NCI-H345 treated with DMSO at 0.1 percent for 48 hours (cell line): ENCODE measurements at regions not wholly inside any gene's neighbourhood (a gene's known extent, or its start where the extent isn't known, plus 50 kb on each side); places are given as distances from the start of the nearest gene placed in this dataset.
"Not testable (repeated sequence)": the region's sequence is repeated elsewhere in the genome, so short reads cannot be mapped to it uniquely, and the experiment has no call there.

Experiments
- DNase-seq: peaks from one replicate; lab custom pipeline; 2025; ENCODE audit not compliant: unreplicated experiment; lab: John Stamatoyannopoulos, UW

GRCh38 chr10:80855348-80855971, 317.8 kb downstream of the SH2D4B start:
- no peak for DNase-seq

- DNase-seq = no peak
Observed at GRCh38 chr10:80856186-80856585, 318.5 kb downstream of the SH2D4B start.

DNA sequence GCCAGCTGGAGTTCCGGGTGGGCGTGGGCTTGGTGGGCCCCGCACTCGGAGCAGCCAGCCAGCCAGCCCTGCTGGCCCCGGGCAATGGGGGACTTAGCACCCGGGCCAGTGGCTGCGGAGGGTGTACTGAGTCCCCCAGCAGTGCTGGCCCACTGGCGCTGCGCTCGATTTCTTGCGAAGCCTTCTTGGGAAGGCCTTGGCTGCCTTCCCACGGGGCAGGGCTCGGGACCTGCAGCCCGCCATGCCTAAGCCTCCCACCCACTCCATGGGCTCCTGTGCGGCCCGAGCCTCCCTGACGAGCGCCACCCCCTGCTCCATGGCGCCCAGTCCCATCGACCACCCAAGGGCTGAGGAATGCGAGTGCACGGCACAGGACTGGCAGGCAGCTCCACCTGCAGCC, 321.6 kb downstream of the SH2D4B start:
- not testable (repeated sequence) for DNase-seq

DNA sequence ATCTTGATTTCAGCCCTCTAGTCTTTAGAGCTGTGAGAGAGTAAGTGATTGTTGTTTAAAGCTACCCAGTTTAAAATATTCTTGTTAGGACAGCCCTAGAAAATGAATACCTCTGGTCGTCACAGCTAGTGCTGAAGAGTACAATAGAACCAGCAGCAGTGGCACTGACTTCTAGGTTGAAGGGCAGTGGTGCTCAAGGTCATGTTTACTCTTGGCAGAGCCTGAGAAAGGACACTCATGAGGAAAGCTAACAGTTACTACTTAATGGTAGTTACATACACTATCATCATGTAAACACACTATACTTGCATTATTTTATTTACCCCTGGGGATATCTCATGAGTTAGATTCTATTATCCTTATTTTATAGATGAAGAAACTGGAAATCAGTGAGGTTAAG, 323.0 kb downstream of the SH2D4B start:
- no peak for DNase-seq

DNA sequence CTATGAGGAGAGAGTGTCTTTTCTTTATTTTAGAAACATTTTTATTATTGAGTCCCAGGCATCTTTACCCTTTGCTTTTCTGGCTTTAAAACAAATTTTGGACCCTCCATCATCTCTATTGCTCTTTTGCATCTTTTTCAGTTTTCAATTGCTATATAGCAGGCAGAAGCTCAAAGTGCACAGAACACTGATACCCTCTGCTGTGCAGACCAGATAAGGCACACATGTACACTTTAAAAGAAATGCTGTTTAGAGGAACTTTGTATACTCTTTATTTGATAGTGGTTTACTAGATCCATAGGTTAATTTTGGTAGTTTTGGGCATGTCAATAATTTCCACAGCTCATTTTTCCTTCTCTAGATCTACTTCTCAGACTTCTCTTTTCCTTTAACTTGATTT, 324.2 kb downstream of the SH2D4B start:
- DNase-seq = no peak

GRCh38 chr10:80870282-80870681, 332.6 kb downstream of the SH2D4B start:
- no peak for DNase-seq

- DNase-seq = no peak
Observed at GRCh38 chr10:80871083-80871482, 333.4 kb downstream of the SH2D4B start.

GRCh38 chr10:80878330-80878729, 340.6 kb downstream of the SH2D4B start:
- no peak for DNase-seq

DNA sequence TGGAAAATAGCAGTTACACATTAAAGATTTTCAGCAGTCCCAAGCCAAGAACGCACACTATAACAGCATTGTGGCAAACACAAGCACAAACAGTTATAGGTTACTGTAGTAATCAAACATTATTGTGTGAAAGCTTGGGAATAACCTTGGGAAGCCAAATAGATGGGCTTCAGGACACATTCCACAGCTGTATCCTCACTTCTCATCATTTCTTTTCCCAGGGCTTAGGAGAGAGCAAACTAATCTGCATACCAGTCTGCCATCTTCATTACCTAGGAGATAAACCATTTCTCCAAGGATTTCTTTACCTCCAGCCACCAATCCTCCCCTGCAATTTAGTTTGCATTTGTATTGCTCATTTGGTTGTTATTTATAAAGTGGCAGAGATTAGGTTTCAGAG, 352.4 kb downstream of the SH2D4B start:
- DNase-seq = no peak

- DNase-seq = no peak
Observed at GRCh38 chr10:80893256-80893655, 355.6 kb downstream of the SH2D4B start.

DNA sequence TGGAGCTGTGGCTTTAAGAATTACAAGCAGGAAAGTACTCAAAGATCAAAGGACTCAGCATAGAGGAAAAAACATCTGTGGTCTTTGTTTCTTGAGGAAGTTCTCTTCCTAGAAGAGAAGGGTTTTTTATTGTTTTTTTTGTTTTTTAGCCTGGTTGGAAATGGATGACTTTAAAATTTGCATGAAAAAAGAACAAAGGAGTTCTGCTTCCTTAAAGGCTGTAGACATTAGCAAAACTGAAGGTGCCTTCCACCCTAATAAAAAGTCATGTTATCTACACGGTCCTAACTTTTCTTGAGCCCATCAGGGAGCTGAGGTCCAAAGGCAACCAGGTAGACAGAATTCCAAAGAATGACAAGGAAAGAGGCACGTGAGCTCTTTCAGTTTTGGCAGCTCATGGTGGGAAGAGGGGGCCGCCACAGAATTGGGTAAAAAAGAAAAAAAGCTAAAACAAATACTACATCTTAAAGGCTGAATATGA, 356.6 kb downstream of the SH2D4B start:
- DNase-seq = no peak

DNA sequence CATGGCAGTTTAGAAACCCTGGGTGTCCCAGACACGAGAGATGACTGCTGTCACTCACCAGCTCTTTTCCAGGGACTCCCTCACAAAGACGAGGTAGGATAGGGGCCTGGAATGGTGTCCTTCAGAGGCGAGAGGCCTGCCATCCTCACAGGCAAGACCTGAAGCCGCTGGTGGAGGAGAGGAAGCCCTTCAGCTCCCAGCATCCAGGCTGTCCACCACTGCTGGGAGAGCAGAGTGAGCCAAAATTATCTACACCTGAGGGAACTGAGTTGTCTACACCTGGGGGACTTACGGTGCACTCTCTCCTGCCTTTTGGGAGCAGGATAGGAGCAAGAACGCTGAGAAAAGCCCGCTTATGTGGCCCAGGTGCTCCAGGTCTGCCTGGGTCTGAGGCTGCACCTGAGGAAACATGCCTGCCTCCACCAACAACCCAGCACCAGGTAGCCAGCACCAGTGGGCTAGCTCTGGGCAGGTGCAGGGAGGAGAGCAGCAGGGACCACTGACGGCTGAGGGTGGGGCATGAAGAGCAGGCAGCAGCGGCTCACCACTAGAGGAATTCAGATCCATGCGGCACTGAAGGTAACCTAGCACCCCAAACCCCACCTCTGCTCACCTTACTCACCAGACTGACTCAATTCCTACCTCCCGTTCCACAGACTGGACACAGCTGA, 357.2 kb downstream of the SH2D4B start:
- DNase-seq = no peak

GRCh38 chr10:80896076-80896475, 358.4 kb downstream of the SH2D4B start:
- no peak for DNase-seq

GRCh38 chr10:80896959-80897358, 359.3 kb downstream of the SH2D4B start:
- no peak for DNase-seq

DNA sequence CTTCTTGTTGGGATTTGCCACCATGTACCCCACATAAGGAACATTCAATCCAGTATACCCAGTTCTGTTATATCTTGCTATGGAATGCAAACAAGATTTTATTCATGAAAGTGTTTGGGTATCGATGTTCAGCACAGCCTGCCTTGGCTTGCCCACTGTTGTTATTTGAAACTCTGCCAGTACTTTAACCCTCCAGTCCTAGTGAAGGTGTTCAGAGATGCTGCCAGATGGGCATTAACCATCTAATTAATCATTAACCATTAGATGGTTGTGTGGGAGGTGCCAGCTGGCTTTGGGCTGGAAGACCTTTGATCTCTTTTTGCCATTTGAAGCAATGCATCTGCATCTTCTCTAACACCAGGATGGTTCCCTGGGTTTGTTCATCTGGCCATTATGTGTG, 363.0 kb downstream of the SH2D4B start:
- DNase-seq = no peak

GRCh38 chr10:80908611-80909010, 370.9 kb downstream of the SH2D4B start:
- no peak for DNase-seq

GRCh38 chr10:80909254-80909653, 371.6 kb downstream of the SH2D4B start:
- no peak for DNase-seq

- DNase-seq = no peak
Observed at GRCh38 chr10:80917636-80918035, 379.9 kb downstream of the SH2D4B start.

DNA sequence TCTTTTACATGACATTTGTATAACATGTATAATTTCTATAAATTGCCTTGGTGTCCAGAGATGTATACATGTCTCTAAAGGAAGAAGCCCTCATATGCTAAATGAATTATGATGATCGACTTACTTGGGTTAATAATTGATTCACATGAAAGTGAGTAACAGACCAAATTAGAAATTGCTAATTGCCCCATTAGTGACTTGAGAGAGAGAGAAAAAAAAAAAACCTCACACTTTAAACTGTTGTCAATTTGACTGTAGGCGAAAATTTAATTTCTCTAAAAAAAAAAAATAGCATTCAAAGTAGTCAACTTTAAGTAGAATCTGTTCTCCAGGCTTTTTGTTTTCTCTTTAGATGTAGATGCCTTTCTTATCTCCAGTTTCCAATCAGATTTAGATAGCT, 383.3 kb downstream of the SH2D4B start:
- DNase-seq = no peak

DNA sequence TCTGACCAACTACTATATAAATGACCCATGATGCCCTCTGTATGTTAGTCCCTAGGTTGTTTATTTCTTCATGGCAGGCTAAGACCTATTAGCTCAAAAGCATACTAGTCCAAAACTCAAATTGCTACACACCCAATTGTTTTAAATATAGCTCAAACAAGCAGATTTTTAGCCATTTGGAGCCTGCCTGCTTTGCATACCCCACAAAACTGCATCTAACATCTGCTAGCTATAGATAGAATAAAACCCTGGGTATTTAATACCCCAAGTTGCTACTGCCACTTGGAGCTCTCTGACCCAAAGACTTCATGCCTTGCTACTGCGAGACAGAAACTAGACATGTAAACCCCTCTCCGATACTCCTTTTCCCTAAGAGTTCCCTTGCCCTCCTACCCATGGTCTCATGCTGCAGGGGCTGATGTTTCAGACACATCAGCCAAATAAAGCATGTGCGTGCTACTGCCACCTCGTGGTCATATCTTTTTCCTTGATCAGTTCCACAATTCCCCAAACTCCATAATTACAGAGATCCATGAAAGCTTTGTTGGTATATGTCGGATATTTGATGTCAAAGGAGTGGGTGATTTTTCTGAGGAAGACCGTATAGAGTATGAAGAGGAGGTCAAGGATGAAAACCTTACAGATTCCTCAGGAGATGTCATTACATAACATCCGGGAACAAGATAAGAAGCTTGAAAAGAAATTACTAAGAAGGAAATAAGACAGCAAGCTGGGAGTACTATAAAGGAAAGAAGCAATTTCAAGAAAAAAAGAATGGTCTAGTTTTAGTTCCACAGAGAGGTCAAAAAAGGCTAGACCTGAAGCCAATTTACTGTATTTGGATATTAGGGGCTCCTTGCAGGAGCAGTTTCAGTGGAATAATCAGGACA, 386.6 kb downstream of the SH2D4B start:
- DNase-seq = peak; percentile 2

DNA sequence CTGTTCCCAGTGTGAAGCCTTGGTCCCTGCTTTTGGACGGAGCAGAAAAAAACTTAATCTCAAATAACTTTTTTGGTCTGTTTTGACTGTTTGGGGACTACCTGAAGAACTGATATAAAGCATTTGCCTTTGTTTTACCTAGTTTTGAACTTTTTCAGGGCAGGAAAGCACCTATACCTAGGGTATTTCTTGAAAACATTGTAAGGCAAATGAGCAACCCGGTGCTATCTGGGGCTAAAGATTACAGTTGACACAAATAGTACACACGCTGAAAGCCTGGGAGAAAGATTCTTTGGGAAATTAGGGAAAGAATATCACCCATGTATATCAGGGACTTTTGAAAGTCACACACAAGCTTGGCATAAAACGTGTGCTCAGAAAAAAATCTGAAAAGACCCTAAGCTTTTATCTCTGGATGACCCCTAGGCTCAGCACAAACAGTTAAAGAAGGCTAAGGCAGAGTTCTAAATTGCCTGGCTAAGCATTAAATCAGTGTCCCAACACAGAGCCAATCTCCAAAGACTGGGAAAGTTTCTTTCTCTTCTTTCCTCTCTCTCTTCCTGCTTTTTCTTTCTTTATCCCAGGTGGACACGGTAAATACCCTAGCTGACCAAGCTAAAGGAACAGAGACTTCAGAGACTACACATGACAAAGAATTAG, 389.8 kb downstream of the SH2D4B start:
- no peak for DNase-seq
